ENCODE measurements at regions not wholly inside any gene's neighbourhood (a gene's known extent, or its start where the extent isn't known, plus 50 kb on each side); places are given as distances from the start of the nearest gene placed in this dataset.

DNA sequence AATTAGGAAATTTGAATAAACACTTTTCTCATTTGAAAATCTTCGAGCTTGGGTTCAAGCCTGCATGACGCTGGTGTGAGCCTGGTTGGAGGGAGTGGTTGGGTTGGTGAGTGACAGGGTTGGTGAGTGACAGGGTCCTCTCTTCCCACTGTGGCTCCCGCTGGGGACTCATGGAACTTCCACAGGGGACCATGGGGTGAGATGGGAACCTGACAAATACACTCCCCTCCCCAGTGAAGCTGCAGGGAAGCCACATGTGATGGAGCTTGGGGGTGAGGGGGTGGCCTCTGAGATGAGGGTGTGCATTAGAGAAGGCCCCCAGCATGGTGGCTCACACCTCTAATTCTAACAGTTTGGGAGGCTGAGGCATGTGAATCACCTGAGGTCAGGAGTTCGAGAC lies 66.8 kb downstream of the RTL6 start:
- TF ChIP-seq POLR2A (IDR thresholded peaks at IDR 0.05; ENCODE audit: low read depth, low read length) = no peak
- no peak for TF ChIP-seq POLR2AphosphoS5 (IDR thresholded peaks at IDR 0.05; ENCODE audit: low read depth, low read length)
- no peak for TF ChIP-seq TAF1 (IDR thresholded peaks at IDR 0.05; ENCODE audit: borderline replicate concordance, low read depth, low read length)

Data from GM12892 (cell line).